ENCODE measurements at regions not wholly inside any gene's neighbourhood (a gene's known extent, or its start where the extent isn't known, plus 50 kb on each side); places are given as distances from the start of the nearest gene placed in this dataset.

- TF ChIP-seq ZNF512 (CRISPR knock-in tag; IDR thresholded peaks at IDR 0.05; ENCODE audit: borderline replicate concordance): no peak
- TF ChIP-seq SMAD3 (CRISPR knock-in tag; IDR thresholded peaks at IDR 0.05; ENCODE audit: borderline replicate concordance): no peak
- no peak for TF ChIP-seq ZNF138 (CRISPR knock-in tag; conservative IDR thresholded peaks at IDR 0.05)
- TF ChIP-seq GABPB1 (CRISPR knock-in tag; IDR thresholded peaks at IDR 0.05): no peak
These were observed 515.2 kb upstream of the RGS18 start (continued) for GRCh38 chr1:191643060-191643459.

GRCh38 chr1:191648939-191649338 lies 509.3 kb upstream of the RGS18 start:
- no peak overlapping the region for H3K4me3 Mint-ChIP-seq
- no peak for ATAC-seq
- TF ChIP-seq HMGA2 (CRISPR knock-in tag; IDR thresholded peaks at IDR 0.05) (peak; percentile 97), CDX4 (CRISPR knock-in tag; IDR thresholded peaks at IDR 0.05; ENCODE audit: borderline replicate concordance) (no peak)
- H3K36me3 Mint-ChIP-seq: no peaks in the 10 kb centered on the region
- no peaks in the 10 kb centered on the region for H3K9me3 Mint-ChIP-seq
- H3K27me3 Mint-ChIP-seq (ENCODE audit: low read depth): no peaks in the 10 kb centered on the region
- no peak for DNase-seq (ENCODE audit: low spot score)
- no peaks in the 10 kb centered on the region for H3K4me1 Mint-ChIP-seq
- ChIA-PET POLR2A (no interaction called here), CTCF (no interaction called here)
- no peak overlapping the region for H3K27ac Mint-ChIP-seq

GRCh38 chr1:191662051-191662450 lies 496.2 kb upstream of the RGS18 start:
- ATAC-seq: no peak
- Mint-ChIP-seq H3K27me3 (ENCODE audit: low read depth) (no peaks in the 10 kb centered on the region), H3K4me1 (peaks cover 10% of the 10 kb centered on the region), H3K36me3 (no peaks in the 10 kb centered on the region), H3K9me3 (no peaks in the 10 kb centered on the region), H3K4me3 (no peak overlapping the region), H3K27ac (no peak overlapping the region)
- ChIA-PET POLR2A (no interaction called here), CTCF (no interaction called here)
- TF ChIP-seq EMX1 (CRISPR knock-in tag; IDR thresholded peaks at IDR 0.05): no peak
- no peak for TF ChIP-seq ZNF416 (CRISPR knock-in tag; IDR thresholded peaks at IDR 0.05)
- no peak for TF ChIP-seq FOXP1 (CRISPR knock-in tag; IDR thresholded peaks at IDR 0.05; ENCODE audit: borderline replicate concordance)
- no peak for TF ChIP-seq ZNF281 (CRISPR knock-in tag; IDR thresholded peaks at IDR 0.05)
- no peak for TF ChIP-seq SP1 (CRISPR knock-in tag; conservative IDR thresholded peaks at IDR 0.05)
- TF ChIP-seq CDX4 (CRISPR knock-in tag; IDR thresholded peaks at IDR 0.05; ENCODE audit: borderline replicate concordance): no peak
- no peak for TF ChIP-seq SOX15 (CRISPR knock-in tag; IDR thresholded peaks at IDR 0.05)
- no peak for TF ChIP-seq TP53 (CRISPR knock-in tag; IDR thresholded peaks at IDR 0.05)
- no peak for TF ChIP-seq NR2C2 (CRISPR knock-in tag; IDR thresholded peaks at IDR 0.05)
- no peak for TF ChIP-seq FOXP4 (CRISPR knock-in tag; IDR thresholded peaks at IDR 0.05)
- TF ChIP-seq GTF2I (CRISPR knock-in tag; conservative IDR thresholded peaks at IDR 0.05): no peak
- TF ChIP-seq CTCF (IDR thresholded peaks at IDR 0.05): no peak
- no peak for TF ChIP-seq CREB1 (CRISPR knock-in tag; IDR thresholded peaks at IDR 0.05)
- TF ChIP-seq NFYB (CRISPR knock-in tag; conservative IDR thresholded peaks at IDR 0.05; ENCODE audit: low read depth): no peak
- TF ChIP-seq ZNF232 (CRISPR knock-in tag; IDR thresholded peaks at IDR 0.05): no peak
- TF ChIP-seq ETV6 (CRISPR knock-in tag; IDR thresholded peaks at IDR 0.05): no peak
- DNase-seq (ENCODE audit: low spot score): no peak
